GM21529 (cell line): ENCODE measurements at regions not wholly inside any gene's neighbourhood (a gene's known extent, or its start where the extent isn't known, plus 50 kb on each side); places are given as distances from the start of the nearest gene placed in this dataset.
"Not testable (repeated sequence)": the region's sequence is repeated elsewhere in the genome, so short reads cannot be mapped to it uniquely, and the experiment has no call there.

ENCODE experiments used
- ATAC-seq: cut with Tn5 transposase; IDR thresholded peaks from one replicate; pipeline ENCODE4 v1.9.1; 2021; ENCODE audit not compliant: unreplicated experiment

DNA sequence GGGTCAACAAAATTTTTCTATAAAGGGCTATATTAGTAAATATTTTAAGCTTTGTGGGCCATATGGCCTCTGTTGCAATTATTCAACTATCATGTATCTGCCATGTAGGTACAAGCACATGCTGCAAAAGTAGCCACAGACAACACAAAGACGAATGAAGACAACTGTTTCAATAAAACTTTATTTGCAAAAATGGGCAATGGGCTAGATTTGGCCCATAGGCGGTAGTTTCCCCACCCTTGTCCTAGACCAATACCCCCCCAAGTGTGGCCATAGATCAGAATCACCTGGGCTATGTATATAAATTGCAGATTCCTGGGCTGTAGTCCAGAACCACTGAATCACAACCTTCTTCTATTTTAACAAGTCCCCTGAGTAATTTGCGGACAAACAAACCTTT is 331.0 kb upstream of the PSMD7 start:
- no peak for ATAC-seq

DNA sequence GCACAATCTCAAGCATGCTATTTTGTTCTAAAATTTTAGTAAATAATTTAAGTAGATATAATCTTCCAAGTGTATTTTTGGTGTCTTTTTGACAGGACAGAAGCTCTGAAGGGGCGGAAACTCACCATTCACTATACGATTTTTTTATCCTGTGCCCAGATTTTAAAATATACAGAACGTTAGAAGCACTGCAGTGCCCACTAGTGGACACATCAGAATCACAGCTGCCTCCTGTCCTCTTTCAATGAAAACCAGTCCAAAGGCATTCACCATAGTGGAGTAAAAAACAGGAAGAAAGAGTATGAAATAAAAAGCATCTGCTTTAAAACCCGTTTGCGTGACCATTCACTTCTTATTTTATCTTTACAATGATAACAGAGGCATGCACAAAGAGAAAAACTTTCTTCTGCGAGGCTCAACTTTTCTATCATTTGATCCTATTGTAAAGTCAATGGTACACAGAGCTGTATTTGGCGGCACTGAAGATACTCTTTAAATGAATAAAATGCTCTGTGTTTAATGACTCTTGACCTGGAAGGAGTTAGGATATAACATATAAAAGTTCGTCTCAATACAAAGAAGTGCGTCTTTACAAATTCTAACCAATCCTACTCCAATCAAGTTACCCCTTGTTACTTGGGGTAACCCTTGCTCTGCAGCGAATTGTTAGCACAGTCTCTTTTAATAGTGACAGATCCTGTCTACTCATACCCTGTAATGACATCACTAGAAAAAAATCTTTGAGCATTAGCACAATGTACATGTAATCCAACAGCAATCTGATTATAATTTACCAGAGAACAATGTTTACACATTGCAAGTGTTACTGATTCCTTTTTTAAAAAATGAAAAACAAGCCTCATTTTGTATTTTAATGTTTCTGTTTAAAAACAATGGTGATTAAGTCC is 339.8 kb upstream of the PSMD7 start:
- ATAC-seq = no peak

DNA sequence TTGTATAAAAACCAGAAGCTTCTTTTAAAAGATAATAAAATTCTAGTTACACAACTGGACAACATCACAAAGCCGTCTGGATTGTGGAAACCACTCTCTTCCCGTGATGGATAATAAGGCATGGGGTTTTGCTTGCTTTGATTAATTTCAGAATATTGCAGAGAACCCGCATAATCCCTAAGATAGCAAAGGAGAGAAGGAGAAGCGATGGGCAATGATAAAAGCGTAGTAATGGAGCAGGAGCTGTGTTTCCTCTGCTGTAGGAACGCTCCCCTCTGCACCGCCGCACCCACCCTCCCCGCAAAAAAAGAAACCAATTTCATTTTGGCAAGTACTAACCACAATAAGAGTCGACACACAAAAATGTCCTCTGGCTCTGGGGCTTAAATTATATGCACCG is 340.9 kb upstream of the PSMD7 start:
- ATAC-seq = no peak

GRCh38 chr16:73955255-73955654 is 341.4 kb upstream of the PSMD7 start:
- ATAC-seq = no peak

- no peak for ATAC-seq
Measured at GRCh38 chr16:73951481-73951880, 345.1 kb upstream of the PSMD7 start.

- no peak for ATAC-seq
Measured at GRCh38 chr16:73949574-73950320, 346.9 kb upstream of the PSMD7 start.

DNA sequence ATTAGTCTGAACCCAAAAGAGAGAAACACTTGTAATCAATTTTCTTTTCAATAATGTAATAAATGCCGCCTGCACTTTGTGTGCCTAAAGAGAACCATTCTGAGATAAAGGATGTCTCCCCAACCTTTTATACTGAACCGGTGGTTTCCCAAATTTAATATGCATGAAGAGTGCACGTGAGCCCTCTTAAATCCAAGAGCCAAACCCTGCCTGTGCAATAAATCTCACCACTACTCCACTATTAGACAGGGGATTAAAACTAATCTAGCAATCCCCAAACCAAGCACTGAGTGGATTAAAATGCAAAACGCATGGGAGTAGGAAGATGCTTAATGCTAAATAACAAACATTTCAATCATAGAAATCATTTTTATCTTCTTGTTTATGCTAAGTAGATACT is 351.0 kb upstream of the PSMD7 start:
- no peak for ATAC-seq

DNA sequence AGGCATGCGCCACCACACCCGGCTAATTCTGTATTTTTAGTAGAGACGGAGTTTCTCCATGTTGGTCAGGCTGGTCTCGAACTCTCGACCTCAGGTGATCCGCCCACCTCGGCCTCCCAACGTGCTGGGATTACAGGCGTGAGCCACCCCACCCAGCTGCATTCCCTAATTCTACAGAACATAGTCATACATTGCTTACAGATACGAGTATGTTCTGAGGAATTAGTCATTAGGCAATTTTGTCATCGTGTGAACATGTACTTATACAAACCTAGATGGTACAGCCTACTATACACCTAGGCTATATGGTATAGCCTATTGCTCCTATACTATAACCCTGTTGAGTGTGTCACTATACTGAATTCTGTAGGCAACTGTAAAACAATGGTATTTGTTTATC is 353.4 kb upstream of the PSMD7 start:
- ATAC-seq = not testable (repeated sequence)

DNA sequence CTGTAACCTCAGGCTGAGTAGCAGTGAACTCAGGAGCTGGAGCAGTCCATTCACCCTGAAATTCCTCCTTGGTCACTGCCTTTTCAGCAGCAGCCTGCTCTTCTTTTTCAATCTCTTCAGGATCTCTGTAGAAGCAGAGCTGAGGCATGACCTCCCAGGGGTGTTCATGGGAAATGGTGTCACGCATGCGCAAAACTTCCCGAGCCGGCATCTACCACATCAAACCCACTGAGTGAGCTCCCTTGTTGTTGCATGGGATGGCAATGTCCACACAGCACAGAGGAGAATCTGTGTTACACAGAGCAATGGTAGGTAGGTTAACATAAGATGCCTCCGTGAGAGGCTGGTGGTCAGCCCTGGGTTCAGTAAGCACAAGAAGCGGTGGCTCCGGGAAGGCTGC is 355.8 kb upstream of the PSMD7 start:
- ATAC-seq = not testable (repeated sequence)

- no peak for ATAC-seq
Measured at GRCh38 chr16:73923951-73924350, 372.7 kb upstream of the PSMD7 start.

GRCh38 chr16:73921295-73921694 is 375.3 kb upstream of the PSMD7 start:
- ATAC-seq = no peak

- ATAC-seq = no peak
Measured at GRCh38 chr16:73916829-73917594, 379.6 kb upstream of the PSMD7 start.

DNA sequence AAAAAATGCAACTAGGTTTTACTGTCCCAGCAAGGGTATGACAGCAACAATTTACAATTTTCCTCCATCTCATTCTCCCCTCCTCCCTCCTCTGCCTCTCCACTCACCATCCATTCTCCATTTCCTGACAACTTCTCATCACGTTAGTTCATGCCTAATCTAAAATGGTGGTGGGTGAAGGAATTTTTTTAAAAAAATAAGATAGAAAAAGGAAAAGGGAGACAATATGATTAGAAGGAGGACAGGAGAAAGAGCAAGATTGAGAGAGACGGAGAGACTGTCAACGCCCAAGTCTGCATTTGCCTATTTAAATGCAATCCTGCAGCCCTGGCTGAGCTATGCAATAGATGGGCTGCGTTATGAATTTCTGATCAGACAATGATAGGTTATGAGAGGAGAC is 380.7 kb upstream of the PSMD7 start:
- no peak for ATAC-seq

GRCh38 chr16:73915140-73915539 is 381.5 kb upstream of the PSMD7 start:
- no peak for ATAC-seq

- no peak for ATAC-seq
Measured at GRCh38 chr16:73912850-73913249, 383.8 kb upstream of the PSMD7 start.

DNA sequence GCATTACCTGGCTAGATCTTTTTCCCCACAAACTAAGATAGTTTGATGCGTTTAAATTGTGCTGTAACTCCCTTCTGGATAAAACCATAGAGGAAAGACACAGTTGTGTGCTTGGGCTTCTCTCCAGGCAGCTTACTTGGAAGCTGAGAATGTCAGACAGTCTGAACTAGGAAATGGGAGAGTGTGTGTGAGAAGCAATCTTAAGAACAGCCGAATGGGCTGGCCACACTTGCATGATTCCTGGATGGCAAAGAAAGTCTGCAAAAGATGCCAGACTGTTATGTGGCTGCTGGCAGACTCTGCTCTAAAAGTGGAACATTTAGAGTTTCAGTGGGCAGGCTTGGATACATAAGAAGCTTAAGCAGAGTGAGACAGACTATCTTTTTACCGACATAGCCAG is 384.3 kb upstream of the PSMD7 start:
- no peak for ATAC-seq

- no peak for ATAC-seq
Measured at GRCh38 chr16:73909529-73910035, 387.0 kb upstream of the PSMD7 start.

GRCh38 chr16:73891129-73891542 is 405.5 kb upstream of the PSMD7 start:
- ATAC-seq = no peak

DNA sequence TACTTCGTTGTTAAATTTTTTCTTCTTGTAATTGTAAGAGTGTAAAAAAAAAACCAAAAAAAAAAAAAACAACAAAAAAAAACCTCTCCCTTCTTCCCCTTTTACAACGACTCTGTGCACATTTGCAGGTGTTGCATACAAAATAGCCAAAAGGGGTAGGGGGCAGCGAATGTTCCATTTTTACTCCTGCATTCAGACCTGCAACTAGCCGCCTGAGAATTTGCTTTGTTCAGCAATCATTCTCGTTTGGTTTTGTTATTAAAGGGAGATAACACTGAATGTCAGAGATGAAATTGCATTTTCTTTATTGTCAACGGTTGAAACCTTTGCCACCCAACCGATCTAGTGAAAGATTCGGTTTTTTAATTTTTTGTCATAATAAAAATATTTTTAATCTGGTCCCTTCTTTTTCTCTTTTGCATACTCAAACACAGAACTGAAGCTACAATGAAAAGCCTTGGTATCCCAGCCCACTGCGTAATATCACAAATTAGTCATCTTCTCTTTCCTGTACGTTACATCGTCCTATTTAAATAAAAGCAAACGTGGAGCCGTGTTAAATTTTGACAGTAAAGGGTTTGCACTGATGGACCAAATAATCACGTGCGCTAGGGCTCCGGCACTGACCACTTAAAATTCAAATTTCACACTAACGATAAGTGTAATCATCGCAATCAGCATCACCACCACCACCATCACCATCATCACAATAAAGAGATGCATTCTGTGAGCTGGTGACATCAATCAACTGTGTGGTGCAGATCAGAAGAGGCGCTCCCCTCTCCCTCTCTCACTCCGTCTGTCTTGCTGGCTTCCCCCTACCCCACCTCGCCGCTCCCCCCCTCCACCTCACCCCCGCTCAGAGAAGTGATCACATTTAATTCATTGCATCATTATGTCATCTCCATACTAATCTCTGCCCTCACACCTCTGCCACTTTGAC is 406.2 kb upstream of the PSMD7 start:
- no peak for ATAC-seq

- ATAC-seq = no peak
Measured at GRCh38 chr16:73888840-73889490, 407.6 kb upstream of the PSMD7 start.
